SK-N-SH (cell line): ENCODE measurements at regions not wholly inside any gene's neighbourhood (a gene's known extent, or its start where the extent isn't known, plus 50 kb on each side); places are given as distances from the start of the nearest gene placed in this dataset.

Experiments used
- EP300 ChIP-seq, 2 experiments: IDR thresholded peaks; 2 replicates each; pipeline versions ENCODE4 v1.4.0 to v1.6.1; 2012; ENCODE audit warnings: borderline replicate concordance in 1 of 2, low read depth in 1 of 2, low read length in 1 of 2
- RAD21 ChIP-seq: IDR thresholded peaks from 2 replicates; pipeline ENCODE4 v1.6.1; 2012; ENCODE audit warnings: mild to moderate bottlenecking, low read length
- RCOR1 ChIP-seq: fragments of 150-350 bp; IDR thresholded peaks from 2 replicates; pipeline ENCODE4 v1.6.1; 2017; ENCODE audit warnings: antibody characterized with exemption, low read length
- TF ChIP-seq, protein P1 (sequence below): IDR thresholded peaks from 2 replicates; pipeline ENCODE4 v1.4.0; 2012; ENCODE audit warnings: low read depth
- TF ChIP-seq, protein P2 (sequence below): fragments of 200-600 bp; sonication (generic); IDR thresholded peaks from 2 replicates; pipeline ENCODE4 v1.6.1; 2017; ENCODE audit warnings: antibody characterized with exemption, mild to moderate bottlenecking, moderate library complexity

DNA sequence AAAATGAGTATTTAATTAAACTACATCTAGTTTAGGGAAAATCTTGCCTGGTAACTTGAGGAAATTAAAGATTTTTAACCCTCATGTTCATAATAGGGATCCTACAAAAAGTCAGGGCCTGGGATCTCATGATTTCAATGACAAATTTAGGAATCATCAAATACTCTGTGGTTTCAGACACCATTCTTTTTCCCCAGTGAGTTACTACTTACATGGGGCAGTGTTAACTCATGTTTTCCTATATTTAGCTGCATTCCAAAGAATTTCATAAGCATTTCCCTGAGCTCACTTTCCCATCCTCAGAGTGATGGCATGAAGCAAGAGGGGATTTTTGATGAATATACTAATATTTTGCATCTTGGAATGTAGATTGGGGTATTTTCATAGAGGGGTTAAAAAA is 321.7 kb downstream of the CENPW start:
- TF ChIP-seq, protein P1, sequence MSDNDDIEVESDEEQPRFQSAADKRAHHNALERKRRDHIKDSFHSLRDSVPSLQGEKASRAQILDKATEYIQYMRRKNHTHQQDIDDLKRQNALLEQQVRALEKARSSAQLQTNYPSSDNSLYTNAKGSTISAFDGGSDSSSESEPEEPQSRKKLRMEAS = no peak
- TF ChIP-seq, protein P2, sequence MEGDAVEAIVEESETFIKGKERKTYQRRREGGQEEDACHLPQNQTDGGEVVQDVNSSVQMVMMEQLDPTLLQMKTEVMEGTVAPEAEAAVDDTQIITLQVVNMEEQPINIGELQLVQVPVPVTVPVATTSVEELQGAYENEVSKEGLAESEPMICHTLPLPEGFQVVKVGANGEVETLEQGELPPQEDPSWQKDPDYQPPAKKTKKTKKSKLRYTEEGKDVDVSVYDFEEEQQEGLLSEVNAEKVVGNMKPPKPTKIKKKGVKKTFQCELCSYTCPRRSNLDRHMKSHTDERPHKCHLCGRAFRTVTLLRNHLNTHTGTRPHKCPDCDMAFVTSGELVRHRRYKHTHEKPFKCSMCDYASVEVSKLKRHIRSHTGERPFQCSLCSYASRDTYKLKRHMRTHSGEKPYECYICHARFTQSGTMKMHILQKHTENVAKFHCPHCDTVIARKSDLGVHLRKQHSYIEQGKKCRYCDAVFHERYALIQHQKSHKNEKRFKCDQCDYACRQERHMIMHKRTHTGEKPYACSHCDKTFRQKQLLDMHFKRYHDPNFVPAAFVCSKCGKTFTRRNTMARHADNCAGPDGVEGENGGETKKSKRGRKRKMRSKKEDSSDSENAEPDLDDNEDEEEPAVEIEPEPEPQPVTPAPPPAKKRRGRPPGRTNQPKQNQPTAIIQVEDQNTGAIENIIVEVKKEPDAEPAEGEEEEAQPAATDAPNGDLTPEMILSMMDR = no peak
- no peak for TF ChIP-seq RAD21
- no peak for TF ChIP-seq EP300 (IDR thresholded peaks at IDR 0.05; ENCODE audit: borderline replicate concordance in 1 of 2, low read depth in 1 of 2, low read length in 1 of 2)
- TF ChIP-seq RCOR1 = no peak
